ENCODE measurements at regions not wholly inside any gene's neighbourhood (a gene's known extent, or its start where the extent isn't known, plus 50 kb on each side); places are given as distances from the start of the nearest gene placed in this dataset.

GRCh38 chr3:168333410-168333935, 237.7 kb upstream of the GOLIM4 start:
- H3K27me3 Mint-ChIP-seq (ENCODE audit: low read depth), result peaks cover 2% of the 10 kb centered on the region
- no peaks in the 10 kb centered on the region for H3K36me3 Mint-ChIP-seq (ENCODE audit: low read depth)
- no peak for TF ChIP-seq CTCF (IDR thresholded peaks at IDR 0.05)
- H3K9me3 Mint-ChIP-seq (ENCODE audit: low read depth), result no peaks in the 10 kb centered on the region
- H3K27ac Mint-ChIP-seq (ENCODE audit: unreplicated experiment), result no peak overlapping the region
- no peak overlapping the region for H3K4me3 Mint-ChIP-seq (ENCODE audit: unreplicated experiment)
- H3K4me1 Mint-ChIP-seq (ENCODE audit: low read depth), result no peaks in the 10 kb centered on the region
- DNase-seq (ENCODE audit: low spot score), result no peak

- H3K9me3 Mint-ChIP-seq (ENCODE audit: low read depth), result no peaks in the 10 kb centered on the region
- no peak overlapping the region for H3K4me3 Mint-ChIP-seq (ENCODE audit: unreplicated experiment)
- no peaks in the 10 kb centered on the region for H3K4me1 Mint-ChIP-seq (ENCODE audit: low read depth)
- no peak for DNase-seq (ENCODE audit: low spot score)
- no peak overlapping the region for H3K27ac Mint-ChIP-seq (ENCODE audit: unreplicated experiment)
- H3K27me3 Mint-ChIP-seq (ENCODE audit: low read depth), result peaks cover 2% of the 10 kb centered on the region
- no peak for TF ChIP-seq CTCF (IDR thresholded peaks at IDR 0.05)
- no peaks in the 10 kb centered on the region for H3K36me3 Mint-ChIP-seq (ENCODE audit: low read depth)
Observed at GRCh38 chr3:168331756-168332155, 236.0 kb upstream of the GOLIM4 start.

DNA sequence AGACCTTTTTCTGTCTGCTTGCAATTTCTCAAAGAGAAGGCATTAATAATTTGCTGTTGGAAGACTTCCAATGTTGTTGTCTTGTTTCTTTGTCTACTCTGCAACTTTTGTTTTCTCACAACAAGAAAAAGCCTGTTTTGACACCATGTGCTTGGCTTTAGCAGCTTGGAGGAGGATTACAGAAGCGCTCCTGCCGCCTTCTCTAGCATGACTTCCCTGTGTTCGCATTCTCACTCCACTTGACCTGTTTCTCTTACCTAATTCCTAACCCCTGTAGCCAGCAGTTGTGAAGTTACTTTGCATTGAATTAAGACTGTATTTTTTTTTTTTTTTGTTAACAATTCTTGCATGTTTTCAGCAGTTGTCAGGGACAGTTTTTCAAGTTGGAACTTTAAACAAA, 235.3 kb upstream of the GOLIM4 start:
- Mint-ChIP-seq H3K36me3 (ENCODE audit: low read depth) (no peaks in the 10 kb centered on the region), H3K27me3 (ENCODE audit: low read depth) (peaks cover 2% of the 10 kb centered on the region), H3K27ac (ENCODE audit: unreplicated experiment) (no peak overlapping the region), H3K4me1 (ENCODE audit: low read depth) (no peaks in the 10 kb centered on the region), H3K4me3 (ENCODE audit: unreplicated experiment) (no peak overlapping the region), H3K9me3 (ENCODE audit: low read depth) (no peaks in the 10 kb centered on the region)
- no peak for DNase-seq (ENCODE audit: low spot score)
- TF ChIP-seq CTCF (IDR thresholded peaks at IDR 0.05), result no peak

DNA sequence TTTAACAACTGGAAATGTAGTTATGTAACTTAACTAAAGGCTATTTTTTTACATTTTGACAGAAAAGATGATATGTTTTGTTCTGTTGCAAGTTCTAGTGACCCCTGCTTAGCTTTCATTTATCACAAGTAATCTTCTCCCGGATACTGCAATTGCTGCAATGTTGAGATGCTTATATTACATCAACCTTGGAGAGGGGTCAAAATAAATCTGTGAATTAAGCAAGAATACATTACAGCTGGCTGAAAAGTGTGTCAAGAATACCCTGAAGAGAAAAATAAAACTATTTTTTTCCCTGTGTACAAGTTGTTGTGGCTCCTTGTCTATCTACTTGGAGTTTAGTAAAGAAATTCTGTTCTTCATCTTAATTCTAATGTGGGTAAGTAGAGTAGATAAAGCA, 232.1 kb upstream of the GOLIM4 start:
- TF ChIP-seq CTCF (IDR thresholded peaks at IDR 0.05), result no peak
- no peak for DNase-seq (ENCODE audit: low spot score)
- H3K27me3 Mint-ChIP-seq (ENCODE audit: low read depth), result no peaks in the 10 kb centered on the region
- no peaks in the 10 kb centered on the region for H3K4me1 Mint-ChIP-seq (ENCODE audit: low read depth)
- no peak overlapping the region for H3K4me3 Mint-ChIP-seq (ENCODE audit: unreplicated experiment)
- H3K9me3 Mint-ChIP-seq (ENCODE audit: low read depth), result no peaks in the 10 kb centered on the region
- H3K27ac Mint-ChIP-seq (ENCODE audit: unreplicated experiment), result no peak overlapping the region
- no peaks in the 10 kb centered on the region for H3K36me3 Mint-ChIP-seq (ENCODE audit: low read depth)

- Mint-ChIP-seq H3K9me3 (ENCODE audit: low read depth) (no peaks in the 10 kb centered on the region), H3K36me3 (ENCODE audit: low read depth) (no peaks in the 10 kb centered on the region), H3K27ac (ENCODE audit: unreplicated experiment) (no peak overlapping the region), H3K4me3 (ENCODE audit: unreplicated experiment) (no peak overlapping the region), H3K4me1 (ENCODE audit: low read depth) (no peaks in the 10 kb centered on the region), H3K27me3 (ENCODE audit: low read depth) (no peaks in the 10 kb centered on the region)
- no peak for DNase-seq (ENCODE audit: low spot score)
- no peak for TF ChIP-seq CTCF (IDR thresholded peaks at IDR 0.05)
Observed at GRCh38 chr3:168325684-168326083, 230.0 kb upstream of the GOLIM4 start.
